IMR-90 (cell line): ENCODE measurements at regions not wholly inside any gene's neighbourhood (a gene's known extent, or its start where the extent isn't known, plus 50 kb on each side); places are given as distances from the start of the nearest gene placed in this dataset.

ENCODE experiments used
- CEBPB ChIP-seq: IDR thresholded peaks from 2 replicates; pipeline ENCODE4 v1.6.1; 2012; ENCODE audit warnings: low read depth, low read length, improper control_type of control experiment
- CHD1 ChIP-seq: IDR thresholded peaks from 2 replicates; pipeline ENCODE4 v1.6.1; 2012; ENCODE audit warnings: low read depth, low read length, improper control_type of control experiment
- CTCF ChIP-seq: conservative IDR thresholded peaks from 2 replicates; pipeline ENCODE4 v1.5.1; 2012; ENCODE audit warnings: mild to moderate bottlenecking, low read depth, low read length, improper control_type of control experiment
- FOS ChIP-seq: fragments of 150-350 bp; IDR thresholded peaks from 2 replicates; pipeline ENCODE4 v1.6.1; 2016; ENCODE audit warnings: low read depth, low read length
- MAFK ChIP-seq: IDR thresholded peaks from 2 replicates; pipeline ENCODE4 v1.6.1; 2012; ENCODE audit warnings: low read depth, low read length, improper control_type of control experiment
- MXI1 ChIP-seq: IDR thresholded peaks from 2 replicates; pipeline ENCODE4 v1.6.1; 2012; ENCODE audit warnings: low read depth, mild to moderate bottlenecking, low read length, moderate library complexity, borderline replicate concordance
- POLR2A ChIP-seq: IDR thresholded peaks from 2 replicates; pipeline ENCODE4 v1.6.1; 2012; ENCODE audit warnings: mild to moderate bottlenecking, low read depth, low read length
- RAD21 ChIP-seq: IDR thresholded peaks from 2 replicates; pipeline ENCODE4 v1.6.1; 2012; ENCODE audit warnings: low read length, improper control_type of control experiment
- RCOR1 ChIP-seq: IDR thresholded peaks from 2 replicates; pipeline ENCODE4 v1.6.1; 2012; ENCODE audit warnings: mild to moderate bottlenecking, low read length, improper control_type of control experiment; ENCODE audit not compliant: insufficient replicate concordance
- RFX5 ChIP-seq: IDR thresholded peaks from 2 replicates; pipeline ENCODE4 v1.8.0; 2012; ENCODE audit warnings: low read depth, mild to moderate bottlenecking, low read length, moderate library complexity
- USF2 ChIP-seq: fragments of 150-350 bp; IDR thresholded peaks from 2 replicates; pipeline ENCODE4 v1.6.1; 2017; ENCODE audit warnings: mild to moderate bottlenecking, antibody characterized with exemption, low read length, low read depth
- TF ChIP-seq, protein P1 (sequence below): fragments of 150-350 bp; IDR thresholded peaks from 2 replicates; pipeline ENCODE4 v1.6.1; 2016; ENCODE audit warnings: low read depth, mild to moderate bottlenecking, low read length, moderate library complexity, borderline replicate concordance

DNA sequence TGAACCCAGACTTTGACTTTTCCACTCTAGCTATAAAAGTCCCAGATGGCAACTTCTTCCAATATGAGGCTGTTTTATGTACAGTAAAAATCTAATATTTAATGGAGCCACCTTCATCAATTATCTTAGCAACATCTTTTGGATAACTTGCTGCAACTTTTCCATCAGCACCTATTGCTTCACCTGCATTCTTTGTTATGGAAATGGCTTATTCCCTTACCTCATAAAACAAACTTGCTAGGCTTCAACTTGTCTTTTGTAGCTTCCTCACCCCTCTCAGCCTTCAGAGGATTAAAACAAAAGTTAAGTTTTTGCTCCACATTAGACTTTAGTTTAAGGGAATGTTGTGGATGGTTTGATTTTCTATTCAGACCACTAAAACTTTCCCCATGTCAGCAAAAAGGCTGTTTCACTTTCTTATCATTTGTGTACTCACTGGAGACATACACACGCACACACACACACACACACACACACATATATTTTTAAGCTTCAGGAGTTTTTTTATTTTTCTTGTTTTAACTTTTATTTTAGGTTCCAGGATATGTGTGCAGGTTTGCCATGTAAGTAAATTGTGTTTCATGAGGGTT lies 1296.1 kb upstream of the PABPC4L start:
- TF ChIP-seq USF2 (no peak), CTCF (no peak), POLR2A (no peak), MAFK (peak; percentile 36; the same call in 1 of the 2 replicates), RAD21 (no peak), CEBPB (no peak), MXI1 (no peak), FOS (no peak), RFX5 (no peak), RCOR1 (no peak), CHD1 (no peak)
- TF ChIP-seq, protein P1, sequence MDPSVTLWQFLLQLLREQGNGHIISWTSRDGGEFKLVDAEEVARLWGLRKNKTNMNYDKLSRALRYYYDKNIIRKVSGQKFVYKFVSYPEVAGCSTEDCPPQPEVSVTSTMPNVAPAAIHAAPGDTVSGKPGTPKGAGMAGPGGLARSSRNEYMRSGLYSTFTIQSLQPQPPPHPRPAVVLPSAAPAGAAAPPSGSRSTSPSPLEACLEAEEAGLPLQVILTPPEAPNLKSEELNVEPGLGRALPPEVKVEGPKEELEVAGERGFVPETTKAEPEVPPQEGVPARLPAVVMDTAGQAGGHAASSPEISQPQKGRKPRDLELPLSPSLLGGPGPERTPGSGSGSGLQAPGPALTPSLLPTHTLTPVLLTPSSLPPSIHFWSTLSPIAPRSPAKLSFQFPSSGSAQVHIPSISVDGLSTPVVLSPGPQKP: no peak
